NCI-H1048 (cell line): ENCODE measurements at regions not wholly inside any gene's neighbourhood (a gene's known extent, or its start where the extent isn't known, plus 50 kb on each side); places are given as distances from the start of the nearest gene placed in this dataset.
"Not testable (repeated sequence)": the region's sequence is repeated elsewhere in the genome, so short reads cannot be mapped to it uniquely, and the experiment has no call there.

ENCODE experiments used
- DNase-seq: peaks from one replicate; lab custom pipeline; 2025; lab: John Stamatoyannopoulos, UW

DNA sequence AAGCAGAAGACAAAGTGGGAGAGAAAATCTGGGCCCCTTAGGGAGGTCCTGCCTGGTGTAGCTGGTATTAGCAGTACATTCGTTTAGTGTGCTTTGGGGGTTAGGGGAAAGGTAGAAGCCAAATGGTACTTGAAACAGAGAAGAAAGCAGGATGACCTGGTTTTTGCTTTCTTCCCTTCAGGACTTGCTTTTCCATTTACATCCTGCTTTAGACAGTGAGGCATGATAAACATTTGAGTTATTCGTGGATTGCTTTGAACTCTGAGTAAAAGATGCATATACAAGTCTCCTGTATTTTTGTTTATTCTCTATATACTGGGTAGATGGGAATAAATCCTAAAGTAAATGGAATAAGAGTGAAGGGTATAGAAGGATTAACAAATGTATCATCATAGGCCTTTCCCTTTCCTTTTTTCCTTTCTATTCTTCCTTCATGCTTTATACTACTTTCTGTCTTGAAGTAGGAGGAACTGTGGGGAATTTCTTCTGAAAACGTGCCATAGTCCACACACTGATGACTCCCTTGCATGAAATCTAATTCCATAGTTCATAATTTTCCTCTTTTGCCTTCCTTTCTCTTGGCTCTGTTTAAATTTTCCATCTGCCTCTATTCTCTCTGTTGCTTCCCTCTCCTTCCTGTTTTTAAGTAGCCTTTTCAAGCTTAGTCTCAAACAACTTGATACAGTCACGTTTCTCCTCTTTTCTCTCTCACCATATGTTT is 139.5 kb upstream of the RBMS3 start:
- DNase-seq: no peak

GRCh38 chr3:29141918-29142275 is 139.0 kb upstream of the RBMS3 start:
- no peak for DNase-seq

DNA sequence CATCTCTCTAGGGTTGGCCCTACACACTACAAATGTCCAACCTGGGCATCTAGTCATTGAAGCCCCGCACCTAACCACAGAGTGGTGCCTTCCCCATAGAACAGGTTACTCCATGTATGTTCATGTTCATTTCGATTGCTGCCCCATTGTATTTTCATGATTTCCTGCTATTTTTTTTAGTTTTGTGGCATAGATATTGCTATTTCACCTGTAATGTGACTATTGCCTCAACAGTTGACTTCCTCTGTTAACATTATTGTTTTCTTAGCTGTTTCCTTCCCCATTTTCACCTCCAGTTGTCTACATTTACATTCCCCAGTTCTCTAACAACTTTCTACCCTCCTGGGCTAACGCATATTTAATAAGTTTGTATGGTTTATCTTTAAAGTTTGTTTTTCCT is 137.7 kb upstream of the RBMS3 start:
- DNase-seq: no peak

- DNase-seq: peak; percentile 54
Measured at GRCh38 chr3:29144361-29144760, 136.5 kb upstream of the RBMS3 start.

GRCh38 chr3:29144807-29145206 is 136.1 kb upstream of the RBMS3 start:
- peak; percentile 7 for DNase-seq

DNA sequence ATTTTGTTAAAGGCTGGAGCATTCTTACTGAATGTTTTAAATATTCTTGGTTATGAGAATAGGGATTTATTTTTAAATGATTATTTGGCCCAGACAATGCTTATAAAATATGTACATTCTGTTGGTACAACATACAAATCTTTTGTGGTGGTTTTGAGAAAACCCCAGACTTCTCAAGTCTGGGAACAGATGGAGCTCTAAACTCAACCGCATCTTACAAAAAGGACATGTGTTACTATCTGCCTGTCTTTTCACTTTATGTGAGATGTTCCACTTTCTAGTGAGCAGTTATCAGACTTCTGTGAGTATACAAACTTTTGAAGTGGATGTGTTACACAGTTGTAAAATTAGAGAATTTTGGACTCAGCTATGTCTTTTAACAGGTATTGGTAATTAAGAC is 135.5 kb upstream of the RBMS3 start:
- DNase-seq: no peak

DNA sequence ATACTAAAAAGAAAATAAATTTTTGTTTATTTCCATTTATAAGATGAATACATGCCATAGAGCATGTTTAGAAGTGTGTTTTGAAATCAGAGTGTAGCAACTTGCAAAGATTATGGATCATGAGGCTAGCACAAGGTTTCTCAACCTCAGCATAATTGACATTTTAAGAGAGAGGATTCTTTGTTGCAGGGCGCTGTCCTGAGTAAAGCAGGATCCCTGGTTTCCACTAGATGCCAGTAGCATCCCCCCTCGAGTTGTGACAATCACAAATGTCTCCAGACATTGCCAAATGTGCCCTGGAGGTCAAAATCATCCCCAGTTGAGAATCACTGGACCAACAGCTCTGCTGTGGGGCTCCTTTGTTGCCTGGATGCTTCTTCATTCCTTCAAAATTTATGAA is 128.5 kb upstream of the RBMS3 start:
- no peak for DNase-seq

- DNase-seq: no peak
Measured at GRCh38 chr3:29153811-29154210, 127.1 kb upstream of the RBMS3 start.

- DNase-seq: no peak
Measured at GRCh38 chr3:29156086-29156715, 124.7 kb upstream of the RBMS3 start.

DNA sequence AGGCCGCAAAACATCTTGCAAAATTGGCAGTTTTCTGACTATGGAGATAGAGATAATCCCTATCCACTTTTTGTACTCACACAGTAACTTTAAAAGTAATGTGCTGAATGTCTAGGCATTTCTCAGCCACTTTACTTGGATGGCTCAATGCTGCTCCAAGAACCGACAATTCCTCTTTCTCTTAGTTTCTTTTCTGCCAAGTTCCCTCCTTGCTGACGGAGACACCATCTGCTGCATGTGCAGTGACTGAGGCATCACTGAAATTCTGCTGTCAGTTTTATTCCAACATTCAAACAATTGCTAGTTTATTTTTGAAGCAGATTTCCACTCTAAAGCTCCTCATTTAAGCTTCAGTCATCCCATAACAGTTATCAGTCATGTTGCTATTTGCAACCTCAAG is 116.0 kb upstream of the RBMS3 start:
- DNase-seq: no peak

DNA sequence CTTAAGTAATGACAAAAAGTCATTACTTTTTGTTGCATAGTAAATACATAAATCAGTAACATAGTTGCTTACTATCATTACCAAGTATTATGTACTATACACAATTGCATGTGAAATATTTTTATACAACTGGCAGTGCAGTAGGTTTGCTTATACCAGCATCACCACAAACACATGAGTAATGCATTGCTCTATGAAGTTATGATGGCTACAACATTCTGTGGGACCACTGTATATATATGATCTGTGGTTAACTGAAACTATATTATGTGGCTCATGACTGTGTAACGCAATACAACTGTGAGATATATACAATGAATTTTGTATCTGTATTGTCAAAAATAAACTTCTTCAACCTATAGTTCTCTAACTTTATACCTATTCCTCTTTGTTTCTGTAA is 113.7 kb upstream of the RBMS3 start:
- DNase-seq: no peak

GRCh38 chr3:29168081-29168480 is 112.8 kb upstream of the RBMS3 start:
- DNase-seq: no peak

DNA sequence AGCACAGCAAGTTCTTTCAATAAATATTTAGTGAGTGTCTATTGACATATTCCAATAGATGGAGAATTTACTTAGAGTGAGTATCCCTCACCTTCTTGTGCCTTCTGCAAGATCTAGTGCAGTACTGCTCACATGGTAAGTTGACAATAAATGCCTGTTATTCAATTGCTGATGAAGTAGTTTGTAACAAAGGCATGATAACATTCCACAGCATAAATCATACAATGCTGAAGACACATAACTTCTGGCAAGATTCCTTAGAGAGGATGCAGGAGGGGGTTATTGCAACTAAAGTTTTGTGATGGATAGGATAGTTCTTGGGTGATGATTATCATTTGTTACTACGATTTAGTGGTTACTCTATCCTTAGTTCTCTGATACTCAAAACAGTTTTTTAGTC is 112.2 kb upstream of the RBMS3 start:
- no peak for DNase-seq

GRCh38 chr3:29169451-29169850 is 111.4 kb upstream of the RBMS3 start:
- no peak for DNase-seq

GRCh38 chr3:29171043-29171990 is 109.6 kb upstream of the RBMS3 start:
- DNase-seq: no peak

- no peak for DNase-seq
Measured at GRCh38 chr3:29176501-29176900, 104.4 kb upstream of the RBMS3 start.

GRCh38 chr3:29178809-29179793 is 101.8 kb upstream of the RBMS3 start:
- DNase-seq: no peak

DNA sequence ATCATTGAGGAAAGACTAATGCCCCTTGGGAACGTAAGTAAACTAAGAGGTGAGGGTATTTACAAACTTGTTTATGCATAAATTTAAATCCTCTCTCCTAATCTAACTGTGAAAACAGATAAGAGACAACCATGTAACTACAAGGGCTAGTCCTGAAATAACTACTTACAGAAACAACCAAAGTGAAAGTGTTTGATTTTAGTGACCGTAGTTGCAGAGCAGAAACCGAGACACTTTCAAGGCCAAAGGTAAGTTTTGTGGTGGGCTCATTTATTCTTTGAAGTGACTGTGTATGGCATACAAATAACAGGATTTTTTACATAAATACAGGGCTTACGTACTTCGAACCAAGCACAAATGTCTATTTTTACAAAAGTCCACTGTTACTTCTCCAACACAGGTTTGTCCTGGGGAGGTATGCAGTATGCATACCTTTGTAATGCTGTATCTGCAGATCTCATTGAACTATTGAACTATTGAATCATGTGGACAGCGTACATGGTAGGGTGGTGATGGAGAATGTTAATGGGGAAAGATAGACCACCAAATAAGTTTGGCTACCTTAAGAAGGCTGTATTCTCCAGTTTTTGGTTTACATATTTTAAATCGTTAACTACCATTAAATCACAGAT is 99.6 kb upstream of the RBMS3 start:
- DNase-seq: no peak

- DNase-seq: no peak
Measured at GRCh38 chr3:29181872-29182271, 99.0 kb upstream of the RBMS3 start.

GRCh38 chr3:29182828-29183227 is 98.0 kb upstream of the RBMS3 start:
- not testable (repeated sequence) for DNase-seq
